ENCODE measurements at regions not wholly inside any gene's neighbourhood (a gene's known extent, or its start where the extent isn't known, plus 50 kb on each side); places are given as distances from the start of the nearest gene placed in this dataset.
A peak's percentile ranks its signal among the peaks of the same experiment; 100 is the strongest.

DNA sequence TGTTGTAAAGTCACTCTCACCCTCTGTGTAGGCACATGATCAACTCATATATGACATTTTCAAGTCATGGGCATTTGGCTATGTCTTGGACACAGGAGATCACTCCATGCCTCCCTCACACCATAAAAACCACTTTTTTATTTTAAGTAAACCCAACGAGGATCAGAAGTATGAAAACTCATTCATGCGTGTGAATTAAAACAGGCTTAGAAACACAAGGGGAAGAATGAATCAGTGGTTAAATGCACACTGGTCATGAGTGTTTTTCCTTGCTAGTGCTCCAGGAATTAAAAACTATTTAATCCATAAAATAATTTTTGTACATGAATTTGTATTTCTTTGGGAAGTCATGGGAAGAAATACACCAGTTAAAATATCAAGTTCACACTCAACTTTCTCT lies 198.4 kb downstream of the GALC start:
- no peaks in the 10 kb centered on the region for H3K4me1 Mint-ChIP-seq (ENCODE audit: low read depth, unreplicated experiment)
- H3K4me3 ChIP-seq (ENCODE audit: insufficient read depth, low read depth, low read length): no peak overlapping the region
- peaks cover 3% of the 10 kb centered on the region for H3K27me3 Mint-ChIP-seq (ENCODE audit: low read depth, unreplicated experiment)
- H3K27me3 ChIP-seq (ENCODE audit: insufficient read depth, low read length): no peaks in the 10 kb centered on the region
- H3K4me3 Mint-ChIP-seq (ENCODE audit: unreplicated experiment): no peak overlapping the region
- TF ChIP-seq EZH2 (IDR thresholded peaks at IDR 0.05; ENCODE audit: insufficient read depth, low read length): no peak
- TF ChIP-seq, protein P1, sequence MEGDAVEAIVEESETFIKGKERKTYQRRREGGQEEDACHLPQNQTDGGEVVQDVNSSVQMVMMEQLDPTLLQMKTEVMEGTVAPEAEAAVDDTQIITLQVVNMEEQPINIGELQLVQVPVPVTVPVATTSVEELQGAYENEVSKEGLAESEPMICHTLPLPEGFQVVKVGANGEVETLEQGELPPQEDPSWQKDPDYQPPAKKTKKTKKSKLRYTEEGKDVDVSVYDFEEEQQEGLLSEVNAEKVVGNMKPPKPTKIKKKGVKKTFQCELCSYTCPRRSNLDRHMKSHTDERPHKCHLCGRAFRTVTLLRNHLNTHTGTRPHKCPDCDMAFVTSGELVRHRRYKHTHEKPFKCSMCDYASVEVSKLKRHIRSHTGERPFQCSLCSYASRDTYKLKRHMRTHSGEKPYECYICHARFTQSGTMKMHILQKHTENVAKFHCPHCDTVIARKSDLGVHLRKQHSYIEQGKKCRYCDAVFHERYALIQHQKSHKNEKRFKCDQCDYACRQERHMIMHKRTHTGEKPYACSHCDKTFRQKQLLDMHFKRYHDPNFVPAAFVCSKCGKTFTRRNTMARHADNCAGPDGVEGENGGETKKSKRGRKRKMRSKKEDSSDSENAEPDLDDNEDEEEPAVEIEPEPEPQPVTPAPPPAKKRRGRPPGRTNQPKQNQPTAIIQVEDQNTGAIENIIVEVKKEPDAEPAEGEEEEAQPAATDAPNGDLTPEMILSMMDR (IDR thresholded peaks at IDR 0.05; ENCODE audit: insufficient read depth, low read depth, low read length): no peak
- no peaks in the 10 kb centered on the region for H3K36me3 ChIP-seq (ENCODE audit: insufficient read depth, low read length)
- no peaks in the 10 kb centered on the region for H3K36me3 Mint-ChIP-seq (ENCODE audit: low read depth, unreplicated experiment)
- H3K9ac ChIP-seq (ENCODE audit: low read length): no peak overlapping the region
- FAIRE-seq: no peak
- no peaks in the 10 kb centered on the region for H3K79me2 ChIP-seq (ENCODE audit: insufficient read depth, low read length)
- no peaks in the 10 kb centered on the region for H3K9me3 ChIP-seq (ENCODE audit: insufficient read depth, low read depth, low read length)
- H3K9me3 Mint-ChIP-seq (ENCODE audit: unreplicated experiment): no peaks in the 10 kb centered on the region
- no peaks in the 10 kb centered on the region for H3K4me1 ChIP-seq (ENCODE audit: insufficient read depth, low read length)
- no peak overlapping the region for H3K27ac Mint-ChIP-seq (ENCODE audit: unreplicated experiment)
- H2AFZ ChIP-seq (ENCODE audit: low read depth, low read length): no peak overlapping the region
- H3K4me2 ChIP-seq (ENCODE audit: low read length): no peak overlapping the region
- H3K27ac ChIP-seq (ENCODE audit: low read depth, low read length): no peak overlapping the region
- no peaks in the 10 kb centered on the region for H4K20me1 ChIP-seq (ENCODE audit: insufficient read depth, low read length)
- peak; percentile 57 for DNase-seq (ENCODE audit: low read depth)

DNA sequence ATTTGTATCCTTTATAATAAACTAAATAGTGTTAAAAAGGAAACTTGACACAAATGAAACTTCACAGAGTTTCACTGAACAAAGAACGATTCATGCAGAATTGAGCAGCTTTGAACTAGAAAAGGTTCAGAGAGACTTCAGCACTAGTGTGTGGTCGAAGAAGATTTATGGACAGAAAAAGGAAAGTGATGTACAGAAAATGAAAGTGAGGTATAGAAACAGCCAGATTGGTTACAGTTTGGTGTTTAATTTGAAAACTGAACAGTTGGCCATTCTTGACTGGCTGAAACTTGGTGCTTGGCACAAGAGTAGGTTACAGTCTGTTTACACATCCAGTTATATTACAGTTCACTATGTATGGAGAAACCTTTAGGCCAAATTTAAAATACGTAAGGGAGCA lies 207.1 kb downstream of the GALC start:
- no peaks in the 10 kb centered on the region for H3K27me3 Mint-ChIP-seq (ENCODE audit: low read depth, unreplicated experiment)
- no peaks in the 10 kb centered on the region for H3K27me3 ChIP-seq (ENCODE audit: insufficient read depth, low read length)
- H3K36me3 ChIP-seq (ENCODE audit: insufficient read depth, low read length): no peaks in the 10 kb centered on the region
- no peaks in the 10 kb centered on the region for H3K4me1 ChIP-seq (ENCODE audit: insufficient read depth, low read length)
- H3K4me1 Mint-ChIP-seq (ENCODE audit: low read depth, unreplicated experiment): no peaks in the 10 kb centered on the region
- no peak for DNase-seq (ENCODE audit: low read depth)
- no peak overlapping the region for H3K27ac ChIP-seq (ENCODE audit: low read depth, low read length)
- peaks cover 4% of the 10 kb centered on the region for H3K9me3 Mint-ChIP-seq (ENCODE audit: unreplicated experiment)
- H3K4me2 ChIP-seq (ENCODE audit: low read length): no peak overlapping the region
- no peaks in the 10 kb centered on the region for H3K36me3 Mint-ChIP-seq (ENCODE audit: low read depth, unreplicated experiment)
- TF ChIP-seq EZH2 (IDR thresholded peaks at IDR 0.05; ENCODE audit: insufficient read depth, low read length): no peak
- TF ChIP-seq, protein P1 (IDR thresholded peaks at IDR 0.05; ENCODE audit: insufficient read depth, low read depth, low read length): no peak
- no peaks in the 10 kb centered on the region for H3K9me3 ChIP-seq (ENCODE audit: insufficient read depth, low read depth, low read length)
- H2AFZ ChIP-seq (ENCODE audit: low read depth, low read length): no peak overlapping the region
- H3K27ac Mint-ChIP-seq (ENCODE audit: unreplicated experiment): no peak overlapping the region
- no peak overlapping the region for H3K9ac ChIP-seq (ENCODE audit: low read length)
- no peaks in the 10 kb centered on the region for H3K79me2 ChIP-seq (ENCODE audit: insufficient read depth, low read length)
- H4K20me1 ChIP-seq (ENCODE audit: insufficient read depth, low read length): no peaks in the 10 kb centered on the region
- H3K4me3 Mint-ChIP-seq (ENCODE audit: unreplicated experiment): no peak overlapping the region
- no peak overlapping the region for H3K4me3 ChIP-seq (ENCODE audit: insufficient read depth, low read depth, low read length)
- no peak for FAIRE-seq

DNA sequence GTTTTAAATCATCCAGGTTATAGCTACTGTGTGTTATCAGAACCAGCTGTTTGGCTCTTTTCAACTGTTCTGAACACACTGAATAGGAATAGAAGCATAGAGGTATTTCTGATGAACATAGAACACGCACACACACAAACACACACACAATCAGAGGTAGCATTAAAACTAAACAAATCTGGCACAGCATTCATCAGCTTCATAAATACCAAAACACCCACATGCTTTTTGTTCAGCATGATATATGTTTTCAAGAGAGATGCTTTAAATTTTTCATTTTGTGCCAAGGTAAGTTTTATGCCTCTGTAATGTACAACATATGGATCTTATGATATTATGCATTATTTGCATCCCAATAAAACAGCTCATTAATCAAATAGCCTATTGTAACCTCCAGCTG lies 208.6 kb downstream of the GALC start:
- Mint-ChIP-seq H3K36me3 (ENCODE audit: low read depth, unreplicated experiment) (no peaks in the 10 kb centered on the region), H3K4me1 (ENCODE audit: low read depth, unreplicated experiment) (no peaks in the 10 kb centered on the region), H3K27ac (ENCODE audit: unreplicated experiment) (no peak overlapping the region), H3K9me3 (ENCODE audit: unreplicated experiment) (peaks cover 8% of the 10 kb centered on the region), H3K27me3 (ENCODE audit: low read depth, unreplicated experiment) (no peaks in the 10 kb centered on the region), H3K4me3 (ENCODE audit: unreplicated experiment) (no peak overlapping the region)
- Histone ChIP-seq H3K36me3 (ENCODE audit: insufficient read depth, low read length) (no peaks in the 10 kb centered on the region), H3K27me3 (ENCODE audit: insufficient read depth, low read length) (no peaks in the 10 kb centered on the region), H3K27ac (ENCODE audit: low read depth, low read length) (no peak overlapping the region), H3K4me1 (ENCODE audit: insufficient read depth, low read length) (no peaks in the 10 kb centered on the region), H3K4me2 (ENCODE audit: low read length) (no peak overlapping the region), H2AFZ (ENCODE audit: low read depth, low read length) (no peak overlapping the region), H3K79me2 (ENCODE audit: insufficient read depth, low read length) (no peaks in the 10 kb centered on the region), H3K9me3 (ENCODE audit: insufficient read depth, low read depth, low read length) (no peaks in the 10 kb centered on the region), H3K4me3 (ENCODE audit: insufficient read depth, low read depth, low read length) (no peak overlapping the region), H3K9ac (ENCODE audit: low read length) (no peak overlapping the region), H4K20me1 (ENCODE audit: insufficient read depth, low read length) (no peaks in the 10 kb centered on the region)
- DNase-seq (ENCODE audit: low read depth) (no peak), FAIRE-seq (no peak)
- no peak for TF ChIP-seq EZH2 (IDR thresholded peaks at IDR 0.05; ENCODE audit: insufficient read depth, low read length)
- TF ChIP-seq, protein P1 (IDR thresholded peaks at IDR 0.05; ENCODE audit: insufficient read depth, low read depth, low read length): no peak
